HepG2 (cell line): ENCODE measurements at regions not wholly inside any gene's neighbourhood (a gene's known extent, or its start where the extent isn't known, plus 50 kb on each side); places are given as distances from the start of the nearest gene placed in this dataset.

ENCODE experiments used
- ATAC-seq: fragments of 200-7000 bp; cut with Tn5 transposase; 3 replicates; pipeline ENCODE4 v1.9.1; 2020; ENCODE audit warnings: mild to moderate bottlenecking, moderate library complexity
- BruUV-seq: library from RNA; stranded (reverse); fragments of 400-500 nt; replicated peaks from 2 replicates; lab custom pipeline; 2021; lab: Mats Ljungman, UMichigan
- CTCF ChIA-PET: fragments of 300-600 bp; formaldehyde crosslinking; extraction: SDS; loops from one replicate; lab custom pipeline; 2021; ENCODE audit warnings: low total read pairs, inconsistent platforms, low intra/inter-chr PET ratio; lab: Yijun Ruan, JAX
- POLR2A ChIA-PET: fragments of 350-600 bp; sonication (Branson Sonifier 250); formaldehyde crosslinking; loops from one replicate; lab custom pipeline; 2020; ENCODE audit warnings: antibody characterized with exemption, inconsistent platforms; lab: Yijun Ruan, JAX
- DNase-seq: peaks from one replicate; pipeline ENCODE4 v3.0.0-alpha.2; 2015; ENCODE audit warnings: low spot score
- FAIRE-seq: peaks from 3 replicates; lab custom pipeline; 2011; peaks lifted over from hg19 to GRCh38; lab: Jason Lieb, UNC
- H2AFZ ChIP-seq: one replicate; pipeline ENCODE4 v1.6.1; 2011; ENCODE audit warnings: low read length, inconsistent platforms
- H3K27ac ChIP-seq: fragments of 300-600 bp; 3 replicates; pipeline ENCODE4 v1.8.0; 2011; ENCODE audit warnings: mixed run types, mild to moderate bottlenecking, mixed read lengths, low read length, inconsistent platforms; ENCODE audit not compliant: insufficient read depth; ENCODE audit errors: extremely low read length
- H3K27me3 ChIP-seq, 2 experiments: fragments of 200-600 bp in 1 of 2; 2 replicates in 1 of 2; 3 replicates in 1 of 2; pipeline versions ENCODE4 v1.6.0 to v1.8.0; 2011; ENCODE audit warnings: low read length in 2 of 2, mild to moderate bottlenecking in 2 of 2, moderate library complexity in 2 of 2, inconsistent platforms in 1 of 2; ENCODE audit not compliant: insufficient read depth in 2 of 2, control insufficient read depth in 1 of 2
- H3K36me3 ChIP-seq, 2 experiments: fragments of 200-600 bp in 1 of 2; replicated peaks in 1 of 2; 2 replicates in 1 of 2; 3 replicates in 1 of 2; pipeline versions ENCODE4 v1.5.1 to v1.8.0; 2011; ENCODE audit warnings: low read length in 2 of 2, inconsistent platforms in 1 of 2; ENCODE audit not compliant: insufficient read depth in 2 of 2, control insufficient read depth in 1 of 2
- H3K4me1 ChIP-seq: 2 replicates; pipeline ENCODE4 v1.5.1; 2012; ENCODE audit warnings: low read length, inconsistent platforms; ENCODE audit not compliant: insufficient read depth
- H3K4me2 ChIP-seq: 2 replicates; pipeline ENCODE4 v1.6.0; 2011; ENCODE audit warnings: low read depth, low read length, inconsistent platforms
- H3K4me3 ChIP-seq, 3 experiments: fragments of 200-600 bp in 1 of 3; sonication (generic), shearing (Covaris generic) in 1 of 3; replicated peaks in 1 of 3; 2 replicates each; pipeline ENCODE4 v1.5.1; 2011 to 2016; ENCODE audit warnings: low read length in 3 of 3, inconsistent platforms in 2 of 3, low read depth in 2 of 3, mild to moderate bottlenecking in 2 of 3, control low read depth in 1 of 3, mixed read lengths in 1 of 3; ENCODE audit not compliant: insufficient read depth in 1 of 3
- H3K79me2 ChIP-seq: one replicate; pipeline ENCODE4 v1.6.1; 2011; ENCODE audit warnings: low read length, inconsistent platforms; ENCODE audit not compliant: insufficient read depth
- H3K9ac ChIP-seq: 2 replicates; pipeline ENCODE4 v1.6.0; 2011; ENCODE audit warnings: mild to moderate bottlenecking, low read depth, low read length, inconsistent platforms; ENCODE audit not compliant: insufficient read depth
- H3K9me3 ChIP-seq: 2 replicates; pipeline ENCODE4 v1.5.1; 2012; ENCODE audit warnings: mild to moderate bottlenecking, low read length
- H4K20me1 ChIP-seq: 2 replicates; pipeline ENCODE4 v1.6.0; 2011; ENCODE audit warnings: inconsistent platforms, mild to moderate bottlenecking, low read length, moderate library complexity; ENCODE audit not compliant: insufficient read depth
- CC2D1A ChIP-seq: sonication (generic); formaldehyde crosslinking; IDR thresholded peaks from 2 replicates; pipeline ENCODE4 v1.8.1; 2023; ENCODE audit warnings: mild to moderate bottlenecking, missing genetic modification reagents
- KAT8 ChIP-seq: IDR thresholded peaks from 2 replicates; pipeline ENCODE4 v1.6.1; 2016; ENCODE audit warnings: missing genetic modification reagents, missing compliant biosample characterization
- SRSF9 ChIP-seq: fragments of 200-400 bp; formaldehyde crosslinking; IDR thresholded peaks from 2 replicates; pipeline ENCODE4 v1.6.1; 2018; ENCODE audit warnings: borderline replicate concordance, mild to moderate bottlenecking, low read depth, low read length; ENCODE audit not compliant: insufficient read depth, poor library complexity, severe bottlenecking
- TARDBP ChIP-seq: sonication (generic); formaldehyde crosslinking; IDR thresholded peaks from 2 replicates; pipeline ENCODE4 v1.8.0; 2022; ENCODE audit warnings: mild to moderate bottlenecking, missing genetic modification reagents
- WIZ ChIP-seq: sonication (generic); formaldehyde crosslinking; IDR thresholded peaks from 2 replicates; pipeline ENCODE4 v1.5.1; 2020; ENCODE audit warnings: mild to moderate bottlenecking, missing genetic modification reagents
- WGBS: methylation state at CpG from one replicate; pipeline ENCODE4 v1.1.6; 2017; ENCODE audit warnings: low lambda C conversion rate; 5-methylcytosine and 5-hydroxymethylcytosine counted together
- in situ Hi-C: cut with HindIII; loops from 2 replicates; pipeline ENCODE4 v1.10.0; 2017; ENCODE audit warnings: low pct_unique_long_range_greater_than_20kb; ENCODE audit not compliant: extremely low pct_ligation_motif_present
- intact Hi-C: fragments of 100-400 bp; cut with micrococcal nuclease; formaldehyde crosslinking; loops from one replicate; pipeline ENCODE4 v1.10.0; 2022; ENCODE audit not compliant: unreplicated experiment
- TF ChIP-seq, protein P1 (sequence below): sonication (generic); formaldehyde crosslinking; conservative IDR thresholded peaks from 2 replicates; pipeline ENCODE4 v1.4.0; 2020; ENCODE audit warnings: missing genetic modification reagents

DNA sequence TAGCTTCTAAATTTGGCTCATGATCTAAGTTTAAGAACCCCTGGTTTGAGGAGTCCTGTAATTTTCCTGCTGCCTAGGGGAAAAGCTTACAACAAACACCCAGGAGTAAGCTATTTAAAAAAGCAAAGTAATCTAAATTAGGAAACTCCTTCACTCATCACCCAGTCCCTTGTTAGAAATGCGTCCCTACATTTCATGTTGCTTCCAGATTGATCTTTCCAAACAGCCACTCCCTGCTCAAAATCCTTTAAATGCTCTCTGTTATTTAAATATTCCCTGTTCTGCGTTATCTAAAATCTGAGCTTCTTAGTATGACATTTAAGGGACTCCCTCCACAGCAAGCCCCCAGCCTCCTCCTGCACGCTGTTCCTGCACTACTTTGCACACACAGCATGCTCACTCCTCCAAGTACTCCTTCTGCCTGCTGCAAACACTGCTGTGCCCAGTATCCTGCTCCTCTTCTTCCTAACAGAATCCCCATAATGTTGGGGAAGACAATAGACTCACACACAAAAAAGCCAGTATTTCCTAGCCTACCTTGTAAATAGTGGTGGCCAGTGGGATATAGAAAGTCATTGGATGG is 123.3 kb upstream of the RASEF start:
- Histone ChIP-seq H3K9ac (no peak overlapping the region), H3K27ac (no peak overlapping the region), H3K4me2 (no peak overlapping the region), H3K9me3 (no peaks in the 10 kb centered on the region), H4K20me1 (no peaks in the 10 kb centered on the region), H3K79me2 (no peaks in the 10 kb centered on the region), H3K27me3 (peaks cover 0 to 9% of the 10 kb centered on the region in 2 experiments; a peak in 2 of 5 replicates), H3K4me1 (peaks cover 8% of the 10 kb centered on the region), H3K36me3 (no peaks in the 10 kb centered on the region), H2AFZ (no peak overlapping the region), H3K4me3 (no peak overlapping the region)
- no peak for TF ChIP-seq CC2D1A (CRISPR knock-in tag)
- TF ChIP-seq, protein P1, sequence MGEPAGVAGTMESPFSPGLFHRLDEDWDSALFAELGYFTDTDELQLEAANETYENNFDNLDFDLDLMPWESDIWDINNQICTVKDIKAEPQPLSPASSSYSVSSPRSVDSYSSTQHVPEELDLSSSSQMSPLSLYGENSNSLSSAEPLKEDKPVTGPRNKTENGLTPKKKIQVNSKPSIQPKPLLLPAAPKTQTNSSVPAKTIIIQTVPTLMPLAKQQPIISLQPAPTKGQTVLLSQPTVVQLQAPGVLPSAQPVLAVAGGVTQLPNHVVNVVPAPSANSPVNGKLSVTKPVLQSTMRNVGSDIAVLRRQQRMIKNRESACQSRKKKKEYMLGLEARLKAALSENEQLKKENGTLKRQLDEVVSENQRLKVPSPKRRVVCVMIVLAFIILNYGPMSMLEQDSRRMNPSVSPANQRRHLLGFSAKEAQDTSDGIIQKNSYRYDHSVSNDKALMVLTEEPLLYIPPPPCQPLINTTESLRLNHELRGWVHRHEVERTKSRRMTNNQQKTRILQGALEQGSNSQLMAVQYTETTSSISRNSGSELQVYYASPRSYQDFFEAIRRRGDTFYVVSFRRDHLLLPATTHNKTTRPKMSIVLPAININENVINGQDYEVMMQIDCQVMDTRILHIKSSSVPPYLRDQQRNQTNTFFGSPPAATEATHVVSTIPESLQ: no peak
- TF ChIP-seq KAT8 (CRISPR knock-in tag): no peak
- no peak for TF ChIP-seq SRSF9
- no peak for TF ChIP-seq WIZ
- TF ChIP-seq TARDBP (CRISPR knock-in tag): no peak
- POLR2A ChIA-PET: no interaction called here
- CTCF ChIA-PET: no interaction called here
- FAIRE-seq: no peak
- no TSS peak for BruUV-seq
- intact Hi-C loops: no loop called here
- no peak for ATAC-seq
- 13% methylated on average over 3 of the region's 3 CpGs for WGBS
- no peak for DNase-seq
- in situ Hi-C loops: no loop called here
